K562 (cell line): ENCODE measurements at regions not wholly inside any gene's neighbourhood (a gene's known extent, or its start where the extent isn't known, plus 50 kb on each side); places are given as distances from the start of the nearest gene placed in this dataset.

Experiments
- BHLHE40 ChIP-seq: IDR thresholded peaks from 2 replicates; pipeline ENCODE4 v1.6.1; 2011; ENCODE audit warnings: low read length, improper control_type of control experiment
- BRCA1 ChIP-seq, 2 experiments: fragments of 450-650 bp in 1 of 2; sonication (generic) in 1 of 2; formaldehyde crosslinking in 1 of 2; IDR thresholded peaks; 2 replicates each; pipeline versions ENCODE4 v1.5.0 to v1.6.1; 2017 to 2020; ENCODE audit warnings: mild to moderate bottlenecking in 1 of 2, missing genetic modification reagents in 1 of 2
- CREB3L1 ChIP-seq: fragments of 450-650 bp; IDR thresholded peaks from 2 replicates; pipeline ENCODE4 v1.6.1; 2014; ENCODE audit warnings: low read depth, mild to moderate bottlenecking, moderate library complexity, borderline replicate concordance
- DPF2 ChIP-seq: fragments of 450-650 bp; IDR thresholded peaks from 2 replicates; pipeline ENCODE4 v1.6.1; 2016
- EP400 ChIP-seq: fragments of 450-650 bp; IDR thresholded peaks from 2 replicates; pipeline ENCODE4 v1.6.1; 2017; ENCODE audit warnings: antibody characterized with exemption, mild to moderate bottlenecking, moderate library complexity
- ESRRB ChIP-seq: fragments of 250-450 bp; sonication (Bioruptor Pico); IDR thresholded peaks from 2 replicates; pipeline ENCODE4 v1.5.0; 2020; ENCODE audit warnings: mild to moderate bottlenecking, moderate library complexity, borderline replicate concordance
- FOXA1 ChIP-seq: fragments of 450-650 bp; IDR thresholded peaks from 2 replicates; pipeline ENCODE4 v1.6.1; 2016; ENCODE audit warnings: mild to moderate bottlenecking, borderline replicate concordance
- FOXJ2 ChIP-seq: fragments of 200-800 bp; sonication (Bioruptor generic); IDR thresholded peaks from 2 replicates; pipeline ENCODE4 v1.6.1; 2016; ENCODE audit warnings: missing genetic modification characterization, missing compliant biosample characterization
- HDAC2 ChIP-seq: fragments of 450-650 bp; IDR thresholded peaks from 2 replicates; pipeline ENCODE4 v1.6.1; 2016; ENCODE audit warnings: mild to moderate bottlenecking
- LARP7 ChIP-seq: fragments of 450-650 bp; IDR thresholded peaks from 2 replicates; pipeline ENCODE4 v1.6.1; 2016
- MEF2A ChIP-seq: IDR thresholded peaks from 2 replicates; pipeline ENCODE4 v1.6.1; 2011; ENCODE audit warnings: low read depth, mild to moderate bottlenecking, low read length, moderate library complexity; ENCODE audit not compliant: control insufficient read depth
- MYNN ChIP-seq, 2 experiments: sonication (generic); formaldehyde crosslinking in 1 of 2; IDR thresholded peaks; 2 replicates each; pipeline versions ENCODE4 v1.5.0 to v1.6.1; 2016 to 2020; ENCODE audit warnings: antibody characterized with exemption in 1 of 2, missing genetic modification reagents in 1 of 2
- NFATC3 ChIP-seq: fragments of 450-650 bp; IDR thresholded peaks from 2 replicates; pipeline ENCODE4 v1.6.1; 2017; ENCODE audit warnings: mild to moderate bottlenecking
- POLR2A ChIP-seq: fragments of 450-650 bp; conservative IDR thresholded peaks from 2 replicates; pipeline ENCODE4 v1.6.1; 2016
- POLR3A ChIP-seq: IDR thresholded peaks from 2 replicates; pipeline ENCODE4 v1.6.1; 2011; ENCODE audit warnings: borderline replicate concordance, mild to moderate bottlenecking, moderate library complexity; ENCODE audit not compliant: insufficient read length, insufficient read depth; ENCODE audit errors: extremely low read depth
- SAFB ChIP-seq: fragments of 200-400 bp; formaldehyde crosslinking; IDR thresholded peaks from 2 replicates; pipeline ENCODE4 v1.6.1; 2017; ENCODE audit warnings: low read depth, low read length, borderline replicate concordance
- SRSF1 ChIP-seq: fragments of 200-400 bp; formaldehyde crosslinking; IDR thresholded peaks from 2 replicates; pipeline ENCODE4 v1.6.1; 2017; ENCODE audit warnings: mild to moderate bottlenecking, low read depth, low read length, moderate library complexity
- STAT5A ChIP-seq: IDR thresholded peaks from 2 replicates; pipeline ENCODE4 v1.6.1; 2012; ENCODE audit warnings: low read length, inconsistent platforms, borderline replicate concordance
- THRB ChIP-seq: fragments of 450-650 bp; formaldehyde crosslinking; conservative IDR thresholded peaks from 2 replicates; pipeline ENCODE4 v1.4.0; 2022; ENCODE audit warnings: mild to moderate bottlenecking, missing genetic modification characterization
- UBTF ChIP-seq, 2 experiments: IDR thresholded peaks; 2 replicates each; pipeline ENCODE4 v1.6.1; 2012; ENCODE audit warnings: improper control_type of control experiment in 2 of 2, low read depth in 2 of 2, low read length in 2 of 2, borderline replicate concordance in 1 of 2
- ZFP36 ChIP-seq: fragments of 150-350 bp; IDR thresholded peaks from 2 replicates; pipeline ENCODE4 v1.6.1; 2018; ENCODE audit warnings: low read length, low read depth; ENCODE audit not compliant: partially characterized antibody
- ZFPM2 ChIP-seq: fragments of 250-450 bp; sonication (Bioruptor Pico); IDR thresholded peaks from 2 replicates; pipeline ENCODE4 v1.5.1; 2022; ENCODE audit warnings: mild to moderate bottlenecking
- ZKSCAN3 ChIP-seq: fragments of 250-450 bp; sonication (Bioruptor Pico); IDR thresholded peaks from 2 replicates; pipeline ENCODE4 v1.4.0; 2020
- ZNF140 ChIP-seq: fragments of 250-450 bp; sonication (Bioruptor Pico); IDR thresholded peaks from 2 replicates; pipeline ENCODE4 v1.8.0; 2021; ENCODE audit warnings: moderate library complexity, mild to moderate bottlenecking, inconsistent platforms
- ZNF253 ChIP-seq: fragments of 250-450 bp; sonication (Bioruptor Pico); conservative IDR thresholded peaks from 2 replicates; pipeline ENCODE4 v1.6.1; 2021; ENCODE audit warnings: mild to moderate bottlenecking
- ZNF41 ChIP-seq: fragments of 250-450 bp; sonication (Bioruptor Pico); conservative IDR thresholded peaks from 2 replicates; pipeline ENCODE4 v1.4.0; 2020; ENCODE audit warnings: mild to moderate bottlenecking
- ZNF695 ChIP-seq: fragments of 450-650 bp; formaldehyde crosslinking; IDR thresholded peaks from 2 replicates; pipeline ENCODE4 v1.4.0; 2020; ENCODE audit warnings: mild to moderate bottlenecking, moderate library complexity
- ZNF785 ChIP-seq: fragments of 250-450 bp; sonication (Bioruptor Pico); IDR thresholded peaks from 2 replicates; pipeline ENCODE4 v1.4.0; 2020; ENCODE audit warnings: mild to moderate bottlenecking
- ZNF830 ChIP-seq: fragments of 250-450 bp; sonication (Bioruptor Pico); IDR thresholded peaks from 2 replicates; pipeline ENCODE4 v1.5.0; 2021; ENCODE audit warnings: mild to moderate bottlenecking

- no peak for TF ChIP-seq POLR3A
- TF ChIP-seq ZNF695 (CRISPR knock-in tag), result no peak
- TF ChIP-seq BHLHE40, result no peak
- TF ChIP-seq MEF2A, result no peak
- TF ChIP-seq UBTF (IDR thresholded peaks at IDR 0.05; ENCODE audit: borderline replicate concordance in 1 of 2, low read depth in 2 of 2, low read length in 2 of 2), result no peak
- no peak for TF ChIP-seq ZKSCAN3 (CRISPR knock-in tag)
- no peak for TF ChIP-seq SRSF1
- TF ChIP-seq LARP7, result no peak
- no peak for TF ChIP-seq SAFB
- no peak for TF ChIP-seq STAT5A
- TF ChIP-seq ZNF830 (CRISPR knock-in tag), result no peak
- no peak for TF ChIP-seq ZNF140
- no peak for TF ChIP-seq MYNN (IDR thresholded peaks at IDR 0.05)
- TF ChIP-seq MYNN (CRISPR knock-in tag; IDR thresholded peaks at IDR 0.05), result no peak
- TF ChIP-seq ZNF785 (CRISPR knock-in tag), result no peak
- TF ChIP-seq HDAC2, result peak; percentile 29; the same call in 1 of the 2 replicates
- no peak for TF ChIP-seq ZFP36
- no peak for TF ChIP-seq FOXJ2 (tag)
- peak; percentile 37; the same call in 1 of the 2 replicates for TF ChIP-seq DPF2
- TF ChIP-seq ESRRB (CRISPR knock-in tag), result no peak
- no peak for TF ChIP-seq FOXA1
- TF ChIP-seq NFATC3, result no peak
- no peak for TF ChIP-seq BRCA1 (IDR thresholded peaks at IDR 0.05)
- no peak for TF ChIP-seq BRCA1 (CRISPR knock-in tag; IDR thresholded peaks at IDR 0.05)
- TF ChIP-seq POLR2A, result no peak
- TF ChIP-seq ZFPM2 (CRISPR knock-in tag), result 0 out of 2 replicates have a peak, but pooled peaks have one; percentile 13
- TF ChIP-seq ZNF41 (CRISPR knock-in tag), result no peak; the same call in 1 of the 2 replicates
- no peak for TF ChIP-seq THRB (CRISPR knock-in tag)
- TF ChIP-seq CREB3L1, result no peak
- TF ChIP-seq EP400, result no peak
- no peak for TF ChIP-seq ZNF253
Observed at GRCh38 chr1:18429654-18430053, 51.1 kb upstream of the KLHDC7A start (continued).
